GM13976 (cell line): ENCODE measurements at regions not wholly inside any gene's neighbourhood (a gene's known extent, or its start where the extent isn't known, plus 50 kb on each side); places are given as distances from the start of the nearest gene placed in this dataset.

Experiments
- DNase-seq: peaks from one replicate; pipeline ENCODE4 v3.0.0; 2012; ENCODE audit warnings: low spot score
- CTCF ChIP-seq: IDR thresholded peaks from 2 replicates; pipeline ENCODE4 v1.5.1; 2012; ENCODE audit warnings: borderline replicate concordance, mild to moderate bottlenecking; ENCODE audit not compliant: insufficient read depth; ENCODE audit errors: extremely low read depth, missing control alignments, control extremely low read depth
- in situ Hi-C: fragments of 300-500 bp; cut with MboI; formaldehyde crosslinking; loops from one replicate; pipeline ENCODE4 v1.12.0; 2022; ENCODE audit warnings: low sequenced_read_pairs, mixed read lengths, inconsistent platforms; ENCODE audit not compliant: unreplicated experiment

GRCh38 chr13:50107205-50107604 lies 92.0 kb downstream of the KCNRG start:
- no peak for DNase-seq
- no peak for TF ChIP-seq CTCF
- in situ Hi-C loops = no loop called here

GRCh38 chr13:50114961-50115360 lies 99.7 kb downstream of the KCNRG start:
- TF ChIP-seq CTCF = no peak
- in situ Hi-C loops = no loop called here
- no peak for DNase-seq

GRCh38 chr13:50115695-50116094 lies 100.5 kb downstream of the KCNRG start:
- no peak for TF ChIP-seq CTCF
- no peak for DNase-seq
- in situ Hi-C loops = no loop called here

GRCh38 chr13:50116430-50116973 lies 101.3 kb downstream of the KCNRG start:
- no peak for DNase-seq
- in situ Hi-C loops = no loop called here
- TF ChIP-seq CTCF = no peak

GRCh38 chr13:50119591-50119990 lies 104.3 kb downstream of the KCNRG start:
- in situ Hi-C loops = no loop called here
- DNase-seq = no peak
- no peak for TF ChIP-seq CTCF

- peak; percentile 23 for DNase-seq
These were observed 107.2 kb downstream of the KCNRG start for GRCh38 chr13:50122455-50122854.

More at GRCh38 chr13:50122455-50122854, 107.2 kb downstream of the KCNRG start:
- TF ChIP-seq CTCF = no peak
- in situ Hi-C loops = no loop called here
